ENCODE measurements at regions not wholly inside any gene's neighbourhood (a gene's known extent, or its start where the extent isn't known, plus 50 kb on each side); places are given as distances from the start of the nearest gene placed in this dataset.

DNA sequence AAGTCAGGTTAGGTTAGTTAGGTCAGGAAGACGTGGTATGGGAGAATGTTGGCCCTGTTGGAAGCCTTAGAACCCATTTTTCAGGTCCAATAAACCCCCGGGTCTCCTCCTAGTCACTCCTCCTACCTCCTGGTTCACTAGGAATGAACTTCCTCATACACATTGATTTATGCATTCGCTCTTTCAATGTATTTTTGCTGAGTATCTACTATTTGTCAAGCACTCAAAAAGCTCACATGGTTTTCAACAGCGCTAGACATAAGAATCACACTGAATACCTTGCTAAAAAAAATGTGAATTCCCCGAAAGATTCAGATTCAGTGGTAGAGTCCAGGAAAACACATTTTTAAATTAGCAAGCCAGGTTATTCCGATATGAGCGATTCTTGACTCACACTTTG, 85.8 kb upstream of the LRRN2 start:
- TF ChIP-seq POLR2A (IDR thresholded peaks at IDR 0.05; ENCODE audit: borderline replicate concordance, extremely low read depth, insufficient read depth, insufficient read length) (no peak), SIN3A (IDR thresholded peaks at IDR 0.05; ENCODE audit: low read depth) (no peak), FOSL1 (IDR thresholded peaks at IDR 0.05; ENCODE audit: low read depth) (no peak), SP1 (IDR thresholded peaks at IDR 0.05; ENCODE audit: low read depth) (no peak), EZH2 (IDR thresholded peaks at IDR 0.05) (no peak), POLR2AphosphoS5 (IDR thresholded peaks at IDR 0.05; ENCODE audit: low read depth, low read length) (no peak), YY1 (IDR thresholded peaks at IDR 0.05; ENCODE audit: extremely low read depth, insufficient replicate concordance, low read depth, low read length) (no peak), CBX3 (IDR thresholded peaks at IDR 0.05; ENCODE audit: low read depth) (no peak)
- TF ChIP-seq, protein P1, sequence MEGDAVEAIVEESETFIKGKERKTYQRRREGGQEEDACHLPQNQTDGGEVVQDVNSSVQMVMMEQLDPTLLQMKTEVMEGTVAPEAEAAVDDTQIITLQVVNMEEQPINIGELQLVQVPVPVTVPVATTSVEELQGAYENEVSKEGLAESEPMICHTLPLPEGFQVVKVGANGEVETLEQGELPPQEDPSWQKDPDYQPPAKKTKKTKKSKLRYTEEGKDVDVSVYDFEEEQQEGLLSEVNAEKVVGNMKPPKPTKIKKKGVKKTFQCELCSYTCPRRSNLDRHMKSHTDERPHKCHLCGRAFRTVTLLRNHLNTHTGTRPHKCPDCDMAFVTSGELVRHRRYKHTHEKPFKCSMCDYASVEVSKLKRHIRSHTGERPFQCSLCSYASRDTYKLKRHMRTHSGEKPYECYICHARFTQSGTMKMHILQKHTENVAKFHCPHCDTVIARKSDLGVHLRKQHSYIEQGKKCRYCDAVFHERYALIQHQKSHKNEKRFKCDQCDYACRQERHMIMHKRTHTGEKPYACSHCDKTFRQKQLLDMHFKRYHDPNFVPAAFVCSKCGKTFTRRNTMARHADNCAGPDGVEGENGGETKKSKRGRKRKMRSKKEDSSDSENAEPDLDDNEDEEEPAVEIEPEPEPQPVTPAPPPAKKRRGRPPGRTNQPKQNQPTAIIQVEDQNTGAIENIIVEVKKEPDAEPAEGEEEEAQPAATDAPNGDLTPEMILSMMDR (IDR thresholded peaks at IDR 0.05 in 2 of 3, conservative IDR thresholded peaks at IDR 0.05 in 1 of 3; ENCODE audit: borderline replicate concordance in 1 of 3, insufficient read depth in 1 of 3, low read depth in 2 of 3, low read length in 2 of 3): no peak
- TF ChIP-seq, protein P2, sequence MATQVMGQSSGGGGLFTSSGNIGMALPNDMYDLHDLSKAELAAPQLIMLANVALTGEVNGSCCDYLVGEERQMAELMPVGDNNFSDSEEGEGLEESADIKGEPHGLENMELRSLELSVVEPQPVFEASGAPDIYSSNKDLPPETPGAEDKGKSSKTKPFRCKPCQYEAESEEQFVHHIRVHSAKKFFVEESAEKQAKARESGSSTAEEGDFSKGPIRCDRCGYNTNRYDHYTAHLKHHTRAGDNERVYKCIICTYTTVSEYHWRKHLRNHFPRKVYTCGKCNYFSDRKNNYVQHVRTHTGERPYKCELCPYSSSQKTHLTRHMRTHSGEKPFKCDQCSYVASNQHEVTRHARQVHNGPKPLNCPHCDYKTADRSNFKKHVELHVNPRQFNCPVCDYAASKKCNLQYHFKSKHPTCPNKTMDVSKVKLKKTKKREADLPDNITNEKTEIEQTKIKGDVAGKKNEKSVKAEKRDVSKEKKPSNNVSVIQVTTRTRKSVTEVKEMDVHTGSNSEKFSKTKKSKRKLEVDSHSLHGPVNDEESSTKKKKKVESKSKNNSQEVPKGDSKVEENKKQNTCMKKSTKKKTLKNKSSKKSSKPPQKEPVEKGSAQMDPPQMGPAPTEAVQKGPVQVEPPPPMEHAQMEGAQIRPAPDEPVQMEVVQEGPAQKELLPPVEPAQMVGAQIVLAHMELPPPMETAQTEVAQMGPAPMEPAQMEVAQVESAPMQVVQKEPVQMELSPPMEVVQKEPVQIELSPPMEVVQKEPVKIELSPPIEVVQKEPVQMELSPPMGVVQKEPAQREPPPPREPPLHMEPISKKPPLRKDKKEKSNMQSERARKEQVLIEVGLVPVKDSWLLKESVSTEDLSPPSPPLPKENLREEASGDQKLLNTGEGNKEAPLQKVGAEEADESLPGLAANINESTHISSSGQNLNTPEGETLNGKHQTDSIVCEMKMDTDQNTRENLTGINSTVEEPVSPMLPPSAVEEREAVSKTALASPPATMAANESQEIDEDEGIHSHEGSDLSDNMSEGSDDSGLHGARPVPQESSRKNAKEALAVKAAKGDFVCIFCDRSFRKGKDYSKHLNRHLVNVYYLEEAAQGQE (IDR thresholded peaks at IDR 0.05; ENCODE audit: low read depth): no peak
